Stimulated activated CD8-positive, alpha-beta memory T cell treated with anti-CD3 and anti-CD28 coated beads, Interleukin-2, amount 100 ng/mL, for 1 hour (primary cell): ENCODE measurements at regions not wholly inside any gene's neighbourhood (a gene's known extent, or its start where the extent isn't known, plus 50 kb on each side); places are given as distances from the start of the nearest gene placed in this dataset.
"Not testable (repeated sequence)": the region's sequence is repeated elsewhere in the genome, so short reads cannot be mapped to it uniquely, and the experiment has no call there.

ENCODE experiments used
- DNase-seq, 2 donors: peaks; one replicate each; pipeline ENCODE4 v3.0.0-alpha.2; 2020; ENCODE audit warnings: low read depth in 2 of 2

GRCh38 chr4:141346144-141346543 lies 125.4 kb downstream of the ZNF330 start:
- no peak for DNase-seq

- DNase-seq = no peak
Measured at GRCh38 chr4:141347684-141348083, 127.0 kb downstream of the ZNF330 start.

DNA sequence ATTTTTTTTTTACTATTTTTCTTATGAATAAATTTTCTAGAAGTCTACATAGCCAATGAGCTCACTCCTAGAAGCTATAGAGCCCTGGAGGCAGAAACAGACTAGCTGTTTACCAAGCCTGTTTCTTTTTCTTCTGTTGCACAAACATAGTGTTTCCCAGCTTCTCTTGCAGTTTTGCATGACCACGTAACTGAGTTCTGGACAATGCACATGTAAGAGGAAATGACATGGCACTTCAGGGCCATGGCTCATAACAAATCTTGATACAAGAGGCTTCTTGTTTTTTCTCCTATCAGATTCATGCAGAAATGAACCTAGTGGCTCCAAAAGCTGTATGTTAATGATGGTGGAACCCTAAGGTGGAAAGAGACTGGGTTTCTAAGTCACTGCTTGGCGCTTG lies 127.4 kb downstream of the ZNF330 start:
- DNase-seq = no peak

DNA sequence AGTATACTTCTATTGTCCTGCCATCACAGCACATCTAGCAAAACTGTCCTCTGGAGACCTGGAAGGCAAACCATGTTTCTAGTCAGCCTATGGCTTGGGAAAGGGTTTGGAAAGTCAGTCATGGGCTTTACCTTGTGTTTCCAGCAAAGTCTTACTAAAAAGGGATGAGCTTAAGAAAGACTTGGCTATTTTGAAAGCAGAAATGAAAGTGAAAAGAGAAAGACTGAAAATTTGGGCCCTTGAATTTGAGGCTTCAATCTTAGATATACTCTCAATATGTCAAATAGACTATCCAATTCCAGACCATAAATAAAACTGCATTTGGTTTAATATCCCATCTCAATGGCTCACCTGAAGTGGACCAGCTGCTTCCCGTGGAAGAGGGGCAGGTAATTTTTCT lies 127.9 kb downstream of the ZNF330 start:
- DNase-seq = no peak

DNA sequence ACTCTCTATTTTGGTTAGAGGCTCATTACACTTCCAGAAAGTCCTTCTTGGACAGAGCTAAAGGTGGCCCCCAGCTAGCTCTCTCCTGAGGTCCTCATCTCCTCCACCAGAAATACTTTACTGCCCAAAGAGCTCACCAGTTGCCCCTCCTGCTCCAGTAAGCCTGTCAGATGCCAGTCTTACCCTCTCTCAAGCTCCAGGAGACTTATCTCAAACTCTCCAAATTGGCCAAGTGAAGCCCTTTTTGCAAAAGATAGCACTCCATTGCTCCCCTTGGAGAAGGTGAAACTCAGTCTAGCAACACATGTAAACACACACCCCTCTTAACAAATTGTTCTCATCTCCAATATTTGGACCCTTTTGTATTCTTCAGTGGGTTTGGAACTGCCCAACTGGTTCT lies 128.5 kb downstream of the ZNF330 start:
- DNase-seq = no peak

- no peak for DNase-seq
Measured at GRCh38 chr4:141350122-141350905, 129.6 kb downstream of the ZNF330 start.

DNA sequence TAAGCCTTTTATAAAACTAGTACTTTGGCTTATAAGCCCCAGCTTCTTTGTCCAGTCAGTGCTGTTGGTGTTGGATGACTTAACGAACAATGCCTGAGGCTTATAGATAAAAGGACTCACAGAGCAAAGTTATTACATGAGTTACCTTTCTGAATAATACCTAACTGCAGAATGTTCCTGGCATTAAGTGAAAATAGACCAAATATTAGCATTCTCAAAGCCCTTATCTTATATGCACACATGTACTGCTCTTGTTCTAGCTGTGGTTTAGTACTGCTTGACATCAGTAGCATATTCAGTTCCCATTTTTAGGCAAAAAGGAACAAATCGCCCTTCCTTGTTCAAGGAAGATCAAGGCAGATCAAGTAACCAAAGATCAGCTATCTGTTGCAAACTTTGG lies 131.6 kb downstream of the ZNF330 start:
- DNase-seq = no peak

GRCh38 chr4:141352909-141353525 lies 132.3 kb downstream of the ZNF330 start:
- no peak for DNase-seq

GRCh38 chr4:141356321-141356962 lies 135.7 kb downstream of the ZNF330 start:
- no peak for DNase-seq

DNA sequence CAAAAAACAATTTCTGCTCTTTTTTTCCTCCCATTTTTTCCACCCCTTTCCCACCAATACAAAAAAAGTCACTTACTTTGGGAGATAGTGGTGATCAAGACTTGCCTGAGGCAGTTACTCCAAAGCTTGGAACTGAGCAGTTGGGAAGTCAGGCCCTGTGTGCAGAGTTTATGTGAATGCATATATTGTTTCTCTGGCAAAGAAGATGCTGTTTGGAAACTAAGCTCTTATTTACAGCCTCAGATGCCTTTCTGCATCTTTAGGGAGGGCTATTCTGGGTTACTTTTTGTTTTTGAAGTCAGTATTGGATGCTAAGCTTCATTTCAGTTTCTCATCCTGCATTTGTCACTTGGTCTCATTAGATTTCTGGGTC lies 136.3 kb downstream of the ZNF330 start:
- no peak for DNase-seq

DNA sequence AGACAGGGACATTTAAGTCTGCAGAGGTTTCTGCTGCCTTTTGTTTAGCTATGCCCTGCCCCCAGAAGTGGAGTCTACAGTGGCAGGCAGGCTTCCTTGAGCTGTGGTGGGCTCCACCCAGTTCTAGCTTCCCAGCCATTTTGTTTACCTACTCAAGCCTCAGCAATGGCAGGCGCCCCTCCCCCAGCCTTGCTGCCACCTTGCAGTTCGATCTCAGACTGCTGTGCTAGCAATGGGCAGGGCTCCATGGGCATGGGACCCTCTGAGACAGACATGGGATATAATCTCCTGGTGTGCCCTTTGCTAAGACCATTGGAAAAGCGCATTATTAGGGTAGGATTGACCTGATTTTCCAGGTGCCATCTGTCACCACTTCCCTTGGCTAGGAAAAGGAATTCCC lies 147.5 kb downstream of the ZNF330 start:
- not testable (repeated sequence) for DNase-seq

- no peak for DNase-seq
Measured at GRCh38 chr4:141371206-141371605, 150.5 kb downstream of the ZNF330 start.

DNA sequence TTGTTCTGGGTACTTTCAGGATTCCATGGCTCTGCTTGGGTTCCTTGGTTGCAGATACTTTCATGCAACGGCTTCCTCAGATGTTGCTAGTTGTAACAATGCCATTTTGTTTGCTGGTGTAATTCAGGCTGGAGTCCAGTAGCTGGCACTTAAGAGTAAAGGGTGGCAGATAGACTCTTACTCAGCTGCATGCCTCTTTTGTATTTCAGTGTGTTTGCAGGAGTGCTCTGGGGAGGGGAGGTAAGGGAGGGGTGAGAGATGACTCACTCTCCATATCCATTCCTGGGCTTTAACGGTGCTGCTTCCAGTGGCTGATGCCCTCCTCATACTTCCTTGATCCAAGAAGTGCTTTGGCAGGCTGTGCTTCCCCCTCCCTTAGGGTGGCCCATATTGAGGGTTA lies 155.2 kb downstream of the ZNF330 start:
- no peak for DNase-seq

GRCh38 chr4:141376769-141377168 lies 156.1 kb downstream of the ZNF330 start:
- DNase-seq = no peak

GRCh38 chr4:141387299-141387698 lies 166.6 kb downstream of the ZNF330 start:
- no peak for DNase-seq

GRCh38 chr4:141388481-141388880 lies 167.8 kb downstream of the ZNF330 start:
- no peak for DNase-seq

DNA sequence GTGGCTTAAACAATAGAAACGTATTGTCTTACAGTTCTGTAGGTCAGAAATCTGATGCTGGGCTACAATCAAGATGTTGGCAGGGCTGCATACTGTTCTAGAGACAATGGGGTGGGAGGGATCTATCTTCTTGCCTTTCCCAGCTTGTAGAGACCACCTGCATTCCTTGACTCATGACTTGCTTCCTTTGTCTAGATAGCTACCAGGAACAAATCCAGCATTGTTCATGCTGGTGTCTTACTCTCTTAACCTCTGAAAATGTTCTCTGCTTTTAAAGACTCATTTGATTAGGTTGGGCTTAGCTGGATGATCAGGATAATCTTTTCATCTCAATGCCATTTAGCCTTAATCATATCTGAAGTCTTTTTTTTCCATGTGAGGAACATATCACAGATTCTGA lies 169.0 kb downstream of the ZNF330 start:
- no peak for DNase-seq

DNA sequence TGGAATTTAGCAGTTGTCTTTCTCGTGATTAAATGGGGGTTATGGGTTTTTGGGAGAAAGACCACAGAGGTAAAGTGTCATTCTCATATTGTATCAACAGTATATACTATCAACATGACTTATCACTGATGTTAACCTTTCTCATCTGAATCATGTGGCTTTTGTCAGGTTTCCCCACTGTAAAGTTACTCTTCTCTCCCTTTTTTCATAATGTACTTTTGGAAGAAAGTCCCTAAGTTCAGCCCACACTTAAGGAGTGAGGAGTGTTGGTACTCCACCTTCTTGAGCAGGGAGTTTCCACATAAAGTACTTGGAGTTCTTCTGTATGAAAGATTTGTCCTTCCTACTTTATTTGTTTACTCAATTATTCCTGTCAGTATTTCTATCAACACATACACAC lies 169.9 kb downstream of the ZNF330 start:
- no peak for DNase-seq

- DNase-seq = no peak
Measured at GRCh38 chr4:141391293-141391692, 170.6 kb downstream of the ZNF330 start.

GRCh38 chr4:141391771-141392170 lies 171.1 kb downstream of the ZNF330 start:
- DNase-seq = no peak

GRCh38 chr4:141395246-141395830 lies 174.6 kb downstream of the ZNF330 start:
- DNase-seq = no peak

- DNase-seq = no peak
Measured at GRCh38 chr4:141395919-141396318, 175.2 kb downstream of the ZNF330 start.

DNA sequence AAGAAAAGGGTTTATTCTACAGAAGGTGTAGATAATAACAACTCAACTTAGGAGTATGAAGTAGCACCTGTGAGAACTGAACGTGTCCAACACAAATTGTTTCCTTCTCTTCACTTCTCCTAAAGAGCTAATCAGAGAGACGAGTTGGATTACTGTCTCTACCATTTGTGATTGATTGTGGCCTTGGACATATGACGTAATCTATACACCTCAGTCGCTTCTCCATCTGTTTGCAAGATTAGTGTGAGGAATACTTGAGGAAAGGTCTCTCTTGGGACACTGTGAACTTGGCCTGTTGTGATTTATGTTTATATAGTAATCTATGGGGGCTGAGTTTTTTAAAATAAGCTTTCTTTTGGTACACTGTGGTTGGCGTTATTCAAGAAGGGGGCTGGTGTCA lies 182.0 kb downstream of the ZNF330 start:
- no peak for DNase-seq
